CD4-positive, alpha-beta T cell treated with Interleukin-6 for 4 hours (primary cell): ENCODE measurements at regions not wholly inside any gene's neighbourhood (a gene's known extent, or its start where the extent isn't known, plus 50 kb on each side); places are given as distances from the start of the nearest gene placed in this dataset.

Experiments used
- DNase-seq: peaks from one replicate; pipeline ENCODE4 v3.0.0-alpha.2; 2020; ENCODE audit warnings: mixed read lengths

DNA sequence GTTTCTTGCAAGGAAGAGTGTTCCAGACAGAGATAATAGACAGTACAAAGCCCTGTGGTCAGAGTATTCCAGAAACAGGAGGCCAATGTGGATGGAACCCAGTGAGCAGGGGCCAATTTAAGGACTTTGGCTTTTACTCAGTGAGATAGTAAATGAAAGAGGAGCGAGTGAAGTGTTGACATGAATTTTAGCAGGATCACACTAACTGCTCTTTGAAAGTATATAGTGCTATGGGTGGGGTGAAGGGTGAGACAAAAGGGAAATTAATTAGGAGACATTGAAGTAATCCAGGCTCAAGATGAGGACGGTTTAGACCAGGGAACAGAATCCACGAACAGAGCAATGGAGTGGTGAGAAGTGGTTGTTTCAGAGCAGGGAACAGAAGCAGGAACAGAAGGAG, 62.2 kb upstream of the TES start:
- DNase-seq = no peak

DNA sequence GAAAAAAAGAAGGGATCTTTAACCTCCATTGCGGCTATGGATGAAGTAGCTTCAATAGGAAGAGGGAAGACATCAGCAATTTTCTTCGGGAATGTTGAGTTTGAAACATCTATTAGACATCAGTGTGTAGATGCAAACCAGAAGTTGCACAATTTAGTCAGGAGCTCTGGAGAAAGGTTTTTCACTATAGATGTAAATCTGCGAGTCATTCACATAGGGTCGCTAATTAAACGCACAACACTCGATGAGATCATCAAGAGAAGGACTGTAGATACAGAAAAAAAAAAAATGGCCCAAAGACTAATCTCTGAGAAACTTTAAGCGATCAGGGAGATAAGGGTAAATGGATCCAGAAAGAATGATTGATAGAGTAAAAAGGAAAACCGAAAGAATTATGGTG, 61.7 kb upstream of the TES start:
- no peak for DNase-seq

DNA sequence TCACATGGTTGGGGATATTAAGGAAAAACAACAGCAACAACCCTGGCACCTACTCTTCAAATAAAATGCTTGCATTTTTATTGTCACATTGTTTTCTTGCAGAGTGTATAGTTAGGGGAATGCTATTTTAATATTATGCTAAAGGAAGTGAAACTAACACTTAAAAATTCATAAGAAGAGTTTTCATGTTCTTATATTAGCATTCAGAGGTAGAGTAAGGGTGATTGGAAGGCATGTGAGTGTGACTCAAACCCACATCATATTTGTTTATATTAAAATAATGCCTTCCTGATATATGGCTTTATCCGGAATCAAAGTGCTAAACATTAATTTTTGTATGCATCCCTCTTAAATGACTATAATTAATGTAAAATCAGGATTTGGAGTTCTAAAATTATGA, 59.8 kb upstream of the TES start:
- no peak for DNase-seq

DNA sequence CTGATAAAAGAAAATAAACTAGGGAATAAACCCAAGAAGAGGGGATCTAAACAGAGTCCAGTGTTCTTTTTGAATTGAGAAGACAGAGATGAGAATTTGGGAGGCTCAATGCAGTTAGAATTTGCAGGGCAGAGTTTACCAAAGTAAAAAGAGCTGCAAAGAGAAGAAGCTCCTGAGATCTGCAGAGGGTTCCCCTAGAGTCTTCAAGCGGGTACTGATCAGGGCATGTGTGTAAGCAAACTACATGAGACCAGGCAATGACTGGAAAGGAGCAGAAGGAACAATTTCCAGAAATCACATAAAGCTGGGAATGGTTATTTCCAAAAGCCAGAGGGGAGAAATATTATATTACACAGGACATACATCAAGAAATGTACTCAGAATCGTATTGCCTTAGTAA, 58.1 kb upstream of the TES start:
- no peak for DNase-seq

DNA sequence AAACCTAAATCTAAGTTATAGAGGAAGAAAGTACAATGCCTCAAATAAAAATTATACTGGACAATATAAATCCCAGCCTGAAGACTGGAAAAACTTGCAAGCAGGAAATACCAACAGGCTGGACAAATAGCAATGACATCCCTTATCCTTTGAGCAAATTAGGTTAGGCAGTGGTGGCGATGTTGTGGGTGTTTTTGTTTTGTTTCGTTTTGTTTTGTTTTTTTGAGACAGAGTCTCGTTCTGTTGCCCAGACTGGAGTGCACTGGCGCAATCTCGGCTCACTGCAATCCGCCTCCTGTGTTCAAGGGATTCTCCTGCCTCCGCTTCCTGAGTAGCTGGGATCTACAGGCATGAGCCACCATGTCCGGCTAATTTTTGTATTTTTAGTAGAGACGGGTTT, 57.3 kb upstream of the TES start:
- no peak for DNase-seq

DNA sequence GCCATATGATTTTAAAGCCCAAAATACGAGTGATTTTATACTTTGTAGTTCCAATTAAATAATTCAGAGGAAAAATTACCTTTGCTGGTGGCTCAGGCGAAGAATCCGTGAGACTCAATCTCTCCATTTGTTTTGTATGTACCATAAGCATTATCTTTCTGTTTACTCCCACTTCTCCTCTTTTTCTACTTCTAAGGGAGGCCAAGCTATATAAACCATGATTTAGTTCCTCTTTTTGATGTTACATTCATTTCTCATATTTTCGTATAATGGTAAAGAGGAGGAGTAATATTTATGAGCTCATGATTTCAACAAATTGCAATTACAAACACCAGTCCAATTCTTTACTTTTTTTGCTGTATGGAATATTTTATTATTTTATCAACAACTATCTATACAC, 50.6 kb upstream of the TES start:
- no peak for DNase-seq
